Kidney epithelial cell (primary cell): ENCODE measurements at regions not wholly inside any gene's neighbourhood (a gene's known extent, or its start where the extent isn't known, plus 50 kb on each side); places are given as distances from the start of the nearest gene placed in this dataset.

Experiments
- DNase-seq: peaks from one replicate; pipeline ENCODE4 v3.0.0-alpha.2; 2010; ENCODE audit warnings: low read depth
- H3K27me3 ChIP-seq: 2 replicates; pipeline ENCODE4 v1.6.0; 2011; ENCODE audit warnings: low read length; ENCODE audit not compliant: control insufficient read depth, insufficient read depth
- H3K36me3 ChIP-seq: 2 replicates; pipeline ENCODE4 v1.5.1; 2011; ENCODE audit warnings: low read length; ENCODE audit not compliant: control insufficient read depth, insufficient read depth
- H3K4me3 ChIP-seq: 2 replicates; pipeline ENCODE4 v1.5.1; 2011; ENCODE audit warnings: low read depth, mild to moderate bottlenecking, control low read depth, low read length
- CTCF ChIP-seq: IDR thresholded peaks from 2 replicates; pipeline ENCODE4 v1.5.1; 2011; ENCODE audit warnings: mild to moderate bottlenecking, moderate library complexity, low read length, control low read depth, inconsistent platforms; ENCODE audit not compliant: insufficient read depth, poor library complexity, severe bottlenecking

- Histone ChIP-seq H3K27me3 (no peaks in the 10 kb centered on the region), H3K36me3 (no peaks in the 10 kb centered on the region), H3K4me3 (no peak overlapping the region)
- no peak for TF ChIP-seq CTCF
- no peak for DNase-seq
These were observed 77.8 kb upstream of the NFKB1 start for GRCh38 chr4:102423375-102423774.

DNA sequence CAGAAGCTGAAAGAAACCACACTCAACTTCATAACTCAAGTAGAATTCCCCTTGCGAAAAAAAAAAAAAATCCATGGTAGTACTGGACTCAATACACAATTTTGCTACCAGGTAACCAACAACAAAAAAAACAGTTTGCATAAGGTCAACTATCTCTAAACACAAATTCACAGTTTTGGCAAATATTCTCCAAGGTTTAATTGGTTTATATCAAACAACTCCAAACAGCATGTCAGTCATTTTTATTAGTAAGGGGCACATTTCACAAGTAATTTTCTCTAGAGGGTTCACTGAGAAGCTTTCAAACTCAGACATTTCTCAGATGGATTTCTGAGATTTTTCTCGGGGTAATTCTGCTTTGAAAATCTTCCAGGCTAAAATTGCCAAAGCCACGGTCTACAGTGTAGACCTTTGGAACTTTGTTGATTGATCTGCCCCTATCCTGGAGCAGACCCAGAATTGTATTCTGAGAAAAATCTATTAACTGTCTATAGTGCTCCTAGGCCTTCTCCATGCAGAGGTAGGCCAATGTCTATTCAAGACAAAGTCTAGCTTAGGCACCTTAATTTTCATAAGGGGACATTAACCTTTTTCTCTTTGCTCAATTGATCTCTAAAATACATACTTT lies 73.7 kb upstream of the NFKB1 start:
- no peak overlapping the region for H3K4me3 ChIP-seq
- H3K36me3 ChIP-seq, result no peaks in the 10 kb centered on the region
- no peak for DNase-seq
- no peaks in the 10 kb centered on the region for H3K27me3 ChIP-seq
- TF ChIP-seq CTCF, result no peak

DNA sequence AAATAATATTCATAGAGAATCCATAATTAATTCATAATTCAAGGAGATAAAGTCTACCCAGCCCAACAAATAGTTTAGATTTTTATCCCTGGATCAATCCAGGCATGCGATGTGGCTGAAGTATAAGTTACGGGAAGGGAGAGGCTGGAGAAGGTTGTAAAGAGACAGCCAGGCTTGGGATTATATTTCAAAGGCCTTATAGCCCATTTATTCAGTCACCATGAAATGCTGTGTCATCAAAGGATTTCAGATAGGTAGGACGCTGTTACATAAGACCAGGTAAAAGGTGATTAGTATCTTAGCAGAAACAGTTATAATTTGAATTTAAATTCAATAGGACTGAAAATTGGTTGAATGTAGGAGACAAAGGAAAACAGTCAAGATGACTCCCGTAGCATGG lies 73.0 kb upstream of the NFKB1 start:
- no peaks in the 10 kb centered on the region for H3K36me3 ChIP-seq
- no peaks in the 10 kb centered on the region for H3K27me3 ChIP-seq
- TF ChIP-seq CTCF, result no peak
- no peak for DNase-seq
- no peak overlapping the region for H3K4me3 ChIP-seq

DNA sequence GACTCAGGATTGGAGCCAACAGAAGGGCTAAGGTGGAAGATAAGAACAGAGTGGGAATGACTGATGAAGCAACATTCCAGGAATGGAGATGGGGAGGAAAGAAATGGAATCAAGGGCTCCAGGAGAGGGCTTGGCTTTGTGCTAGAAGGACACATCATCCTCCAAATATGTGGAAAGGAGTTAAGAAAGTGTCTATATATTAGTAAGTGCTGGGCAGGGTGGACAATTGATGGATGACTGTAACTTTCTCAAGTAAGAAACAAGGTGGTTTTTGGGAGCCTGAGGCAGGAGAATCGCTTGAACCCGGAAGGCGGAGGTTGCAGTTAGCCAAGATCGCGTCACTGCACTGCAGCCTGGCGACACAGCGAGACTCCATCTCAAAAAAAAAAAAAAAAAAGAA lies 71.6 kb upstream of the NFKB1 start:
- no peak for TF ChIP-seq CTCF
- Histone ChIP-seq H3K27me3 (no peaks in the 10 kb centered on the region), H3K36me3 (no peaks in the 10 kb centered on the region), H3K4me3 (no peak overlapping the region)
- peak; percentile 61 for DNase-seq

GRCh38 chr4:102430461-102430910 lies 70.7 kb upstream of the NFKB1 start:
- Histone ChIP-seq H3K4me3 (peak overlapping the region; percentile 33), H3K27me3 (no peaks in the 10 kb centered on the region), H3K36me3 (no peaks in the 10 kb centered on the region)
- no peak for TF ChIP-seq CTCF
- DNase-seq, result no peak

- no peaks in the 10 kb centered on the region for H3K27me3 ChIP-seq
- DNase-seq, result no peak
- H3K36me3 ChIP-seq, result no peaks in the 10 kb centered on the region
- no peak for TF ChIP-seq CTCF
- no peak overlapping the region for H3K4me3 ChIP-seq
These were observed 69.6 kb upstream of the NFKB1 start for GRCh38 chr4:102431608-102431961.
